OCI-LY3 (cell line): ENCODE measurements at regions not wholly inside any gene's neighbourhood (a gene's known extent, or its start where the extent isn't known, plus 50 kb on each side); places are given as distances from the start of the nearest gene placed in this dataset.

Source experiments
- H2AFZ ChIP-seq: fragments of 200-600, 300-600 bp; shearing (Covaris generic); 2 replicates; pipeline ENCODE4 v1.6.0; 2014; ENCODE audit warnings: antibody characterized with exemption, low read depth, low read length
- H3K27ac ChIP-seq: fragments of 200-600, 300-600 bp; sonication (generic); 2 replicates; pipeline ENCODE4 v1.5.1; 2014; ENCODE audit warnings: mild to moderate bottlenecking, low read length, moderate library complexity, mixed read lengths
- H3K27me3 ChIP-seq: fragments of 200-600, 300-600 bp; sonication (generic); 2 replicates; pipeline ENCODE4 v1.6.1; 2014; ENCODE audit warnings: low read depth, low read length, mixed read lengths
- H3K36me3 ChIP-seq: fragments of 200-600, 300-600 bp; sonication (generic); replicated peaks from 2 replicates; pipeline ENCODE3; 2014; ENCODE audit warnings: low read depth, low read length, mixed read lengths
- H3K4me1 ChIP-seq: fragments of 300-600, 200-600 bp; sonication (generic); 2 replicates; pipeline ENCODE4 v1.6.1; 2014; ENCODE audit warnings: low read length, mixed read lengths
- H3K4me2 ChIP-seq: fragments of 200-600, 300-600 bp; sonication (generic); 2 replicates; pipeline ENCODE4 v1.6.1; 2014; ENCODE audit warnings: low read length, mixed read lengths
- H3K4me3 ChIP-seq: fragments of 300-600, 200-600 bp; sonication (generic); 2 replicates; pipeline ENCODE4 v1.5.1; 2014; ENCODE audit warnings: antibody characterized with exemption, mild to moderate bottlenecking, low read length, moderate library complexity
- H3K79me2 ChIP-seq: fragments of 300-600, 200-600 bp; shearing (Covaris generic); 2 replicates; pipeline ENCODE4 v1.6.1; 2014; ENCODE audit warnings: mild to moderate bottlenecking, low read length, mixed read lengths
- H3K9ac ChIP-seq: fragments of 300-600, 200-600 bp; shearing (Covaris generic); 2 replicates; pipeline ENCODE4 v1.6.0; 2014; ENCODE audit warnings: mild to moderate bottlenecking, low read length, moderate library complexity
- H3K9me3 ChIP-seq: fragments of 200-600, 300-600 bp; shearing (Covaris generic); 2 replicates; pipeline ENCODE4 v1.6.1; 2014; ENCODE audit warnings: low read length, mixed read lengths; ENCODE audit not compliant: insufficient read depth
- H4K20me1 ChIP-seq: fragments of 200-600, 300-600 bp; sonication (generic); 2 replicates; pipeline ENCODE4 v1.6.1; 2016; ENCODE audit warnings: low read length, mixed read lengths; ENCODE audit not compliant: insufficient read depth
- EZH2phosphoT487 ChIP-seq: fragments of 200-600 bp; shearing (Covaris generic); IDR thresholded peaks from 2 replicates; pipeline ENCODE4 v1.6.1; 2018; ENCODE audit warnings: antibody characterized with exemption, mixed run types, low read depth
- TF ChIP-seq, protein P1 (sequence below): fragments of 200-600, 300-600 bp; sonication (generic); IDR thresholded peaks from 2 replicates; pipeline ENCODE4 v1.5.1; 2014; ENCODE audit warnings: antibody characterized with exemption, low read length, low read depth

DNA sequence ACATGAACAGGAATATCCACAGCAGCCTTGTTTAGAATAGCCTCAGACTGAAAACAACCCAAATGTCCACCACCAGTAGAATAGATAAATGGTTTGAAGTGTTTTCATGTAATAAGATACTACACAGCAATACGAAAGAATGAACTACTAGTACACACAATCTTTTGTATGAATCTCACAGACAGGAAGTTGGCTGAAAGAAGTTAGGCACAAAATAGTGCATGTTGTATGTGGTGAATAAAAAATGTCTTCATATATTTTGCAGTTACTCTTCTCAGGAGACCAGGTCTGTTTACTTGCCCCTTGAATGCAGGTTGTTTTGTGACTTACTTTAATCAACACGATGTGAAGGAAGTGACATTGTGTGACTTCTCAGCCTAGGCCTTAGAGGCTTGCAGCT, 75.9 kb upstream of the LEF1 start:
- Histone ChIP-seq H3K9ac (no peak overlapping the region), H3K4me2 (no peak overlapping the region), H3K4me3 (no peak overlapping the region), H3K36me3 (no peaks in the 10 kb centered on the region), H3K4me1 (no peaks in the 10 kb centered on the region), H3K27me3 (no peaks in the 10 kb centered on the region), H3K79me2 (no peaks in the 10 kb centered on the region), H3K9me3 (no peaks in the 10 kb centered on the region), H3K27ac (no peak overlapping the region), H2AFZ (no peak overlapping the region), H4K20me1 (no peaks in the 10 kb centered on the region)
- TF ChIP-seq, protein P1, sequence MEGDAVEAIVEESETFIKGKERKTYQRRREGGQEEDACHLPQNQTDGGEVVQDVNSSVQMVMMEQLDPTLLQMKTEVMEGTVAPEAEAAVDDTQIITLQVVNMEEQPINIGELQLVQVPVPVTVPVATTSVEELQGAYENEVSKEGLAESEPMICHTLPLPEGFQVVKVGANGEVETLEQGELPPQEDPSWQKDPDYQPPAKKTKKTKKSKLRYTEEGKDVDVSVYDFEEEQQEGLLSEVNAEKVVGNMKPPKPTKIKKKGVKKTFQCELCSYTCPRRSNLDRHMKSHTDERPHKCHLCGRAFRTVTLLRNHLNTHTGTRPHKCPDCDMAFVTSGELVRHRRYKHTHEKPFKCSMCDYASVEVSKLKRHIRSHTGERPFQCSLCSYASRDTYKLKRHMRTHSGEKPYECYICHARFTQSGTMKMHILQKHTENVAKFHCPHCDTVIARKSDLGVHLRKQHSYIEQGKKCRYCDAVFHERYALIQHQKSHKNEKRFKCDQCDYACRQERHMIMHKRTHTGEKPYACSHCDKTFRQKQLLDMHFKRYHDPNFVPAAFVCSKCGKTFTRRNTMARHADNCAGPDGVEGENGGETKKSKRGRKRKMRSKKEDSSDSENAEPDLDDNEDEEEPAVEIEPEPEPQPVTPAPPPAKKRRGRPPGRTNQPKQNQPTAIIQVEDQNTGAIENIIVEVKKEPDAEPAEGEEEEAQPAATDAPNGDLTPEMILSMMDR, result no peak
- no peak for TF ChIP-seq EZH2phosphoT487

DNA sequence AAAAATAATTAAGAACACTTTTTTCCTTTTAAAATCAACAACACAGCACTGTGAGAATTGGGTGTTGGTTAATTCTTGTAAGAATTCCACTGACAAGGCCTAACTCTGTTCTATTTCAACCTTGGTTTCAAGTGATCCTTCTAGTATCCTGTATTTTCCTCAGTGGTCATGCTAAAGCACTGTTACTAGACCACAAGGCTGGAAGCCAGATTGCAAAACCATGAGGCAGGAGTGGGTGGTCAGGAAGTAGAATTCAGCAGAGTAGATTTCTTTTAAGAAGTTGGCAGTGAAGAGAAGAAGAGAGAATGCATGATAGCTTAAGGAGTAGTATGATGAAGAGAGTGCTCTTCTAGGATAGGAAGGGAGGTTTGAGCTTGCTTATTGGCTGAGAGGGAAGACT, 71.6 kb upstream of the LEF1 start:
- no peak overlapping the region for H2AFZ ChIP-seq

DNA sequence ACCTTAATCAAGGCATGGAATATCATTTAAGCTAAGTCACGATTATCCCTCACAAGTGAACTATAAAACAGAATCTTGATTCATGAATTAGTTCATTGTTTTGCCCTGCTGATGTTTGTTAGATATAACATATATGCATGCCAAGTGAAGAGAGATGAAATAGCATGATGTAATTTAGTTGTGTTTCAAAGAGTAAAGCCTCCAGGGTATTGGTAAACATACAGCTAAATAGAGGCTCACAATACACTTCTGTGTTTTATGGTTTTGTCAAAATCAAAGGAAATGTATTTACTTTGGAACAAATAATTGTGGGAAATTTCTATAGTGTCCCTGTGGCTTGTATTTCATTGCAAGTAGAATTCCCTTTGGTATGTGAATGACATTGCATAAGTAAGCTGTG, 69.0 kb upstream of the LEF1 start:
- no peaks in the 10 kb centered on the region for H3K79me2 ChIP-seq
- no peaks in the 10 kb centered on the region for H4K20me1 ChIP-seq
- H2AFZ ChIP-seq, result no peak overlapping the region
- H3K27ac ChIP-seq, result no peak overlapping the region
- H3K36me3 ChIP-seq, result no peaks in the 10 kb centered on the region
- no peaks in the 10 kb centered on the region for H3K27me3 ChIP-seq
- H3K9ac ChIP-seq, result no peak overlapping the region
- no peaks in the 10 kb centered on the region; the same call in 1 of the 2 replicates for H3K4me1 ChIP-seq
- TF ChIP-seq EZH2phosphoT487, result no peak
- TF ChIP-seq, protein P1, result no peak
- no peak overlapping the region for H3K4me2 ChIP-seq
- no peaks in the 10 kb centered on the region for H3K9me3 ChIP-seq
- no peak overlapping the region for H3K4me3 ChIP-seq

More for the DNA sequence above, 71.6 kb upstream of the LEF1 start:
- Histone ChIP-seq H3K4me1 (no peaks in the 10 kb centered on the region; the same call in 1 of the 2 replicates), H3K27ac (no peak overlapping the region), H3K4me3 (no peak overlapping the region), H3K79me2 (no peaks in the 10 kb centered on the region), H3K36me3 (no peaks in the 10 kb centered on the region), H3K27me3 (no peaks in the 10 kb centered on the region), H3K9ac (no peak overlapping the region), H4K20me1 (no peaks in the 10 kb centered on the region), H3K4me2 (no peak overlapping the region), H3K9me3 (no peaks in the 10 kb centered on the region)
- TF ChIP-seq, protein P1, result no peak
- no peak for TF ChIP-seq EZH2phosphoT487

DNA sequence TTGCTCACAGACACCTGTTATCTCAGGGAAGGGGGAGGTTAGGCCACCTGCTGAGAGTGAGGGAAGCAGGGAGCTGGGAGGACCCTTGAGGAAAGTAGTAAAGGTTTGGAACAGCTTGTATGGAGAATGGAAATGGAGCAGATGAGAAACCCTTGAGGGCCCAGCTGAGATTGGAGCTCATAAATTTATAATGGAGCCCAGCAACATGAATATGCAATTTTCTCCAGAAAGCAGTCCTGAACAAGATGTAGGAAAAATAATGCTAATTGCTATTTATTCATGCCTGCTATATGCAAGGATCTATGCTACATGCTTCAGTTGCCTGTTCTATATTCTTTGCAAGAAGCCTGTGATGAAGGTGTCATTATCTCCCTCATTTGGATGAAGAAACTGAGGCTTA, 67.5 kb upstream of the LEF1 start:
- Histone ChIP-seq H3K4me3 (no peak overlapping the region), H3K79me2 (no peaks in the 10 kb centered on the region), H3K36me3 (no peaks in the 10 kb centered on the region), H3K4me2 (no peak overlapping the region), H4K20me1 (no peaks in the 10 kb centered on the region), H3K9me3 (no peaks in the 10 kb centered on the region), H3K4me1 (no peaks in the 10 kb centered on the region; the same call in 1 of the 2 replicates), H3K9ac (no peak overlapping the region), H2AFZ (no peak overlapping the region), H3K27me3 (no peaks in the 10 kb centered on the region), H3K27ac (no peak overlapping the region)
- no peak for TF ChIP-seq EZH2phosphoT487
- TF ChIP-seq, protein P1, result no peak
